CD4-positive, alpha-beta T cell (primary cell): ENCODE measurements at regions not wholly inside any gene's neighbourhood (a gene's known extent, or its start where the extent isn't known, plus 50 kb on each side); places are given as distances from the start of the nearest gene placed in this dataset.

Source experiments
- ATAC-seq: fragments of 200-7000 bp; cut with Tn5 transposase; one replicate; pipeline ENCODE4 v1.10.0; 2022; ENCODE audit warnings: mild to moderate bottlenecking; ENCODE audit not compliant: poor library complexity
- CTCF ChIA-PET: fragments of 350-600 bp; sonication (Branson Sonifier 250); formaldehyde crosslinking; loops from one replicate; lab custom pipeline; 2021; ENCODE audit warnings: antibody characterized with exemption, inconsistent platforms; lab: Charles Lee
- POLR2A ChIA-PET: fragments of 350-600 bp; sonication (Branson Sonifier 250); formaldehyde crosslinking; loops from one replicate; lab custom pipeline; 2021; ENCODE audit warnings: antibody characterized with exemption, inconsistent platforms; lab: Charles Lee
- DNase-seq, 14 experiments: peaks; one replicate each; pipeline ENCODE4 v3.0.0-alpha.2; 2013 to 2020; ENCODE audit warnings: mixed read lengths in 2 of 14
- H3K27ac ChIP-seq, 2 donors: one replicate each; pipeline versions ENCODE4 v1.5.1 to v1.7.0; 2013; ENCODE audit warnings: low read length in 2 of 2, low read depth in 1 of 2, mild to moderate bottlenecking in 1 of 2
- H3K27me3 ChIP-seq, 2 experiments: 1 replicate in 1 of 2; 2 replicates in 1 of 2; pipeline versions ENCODE4 v1.6.1 to v1.7.0; 2013; ENCODE audit warnings: low read length in 2 of 2, control low read depth in 1 of 2, mild to moderate bottlenecking in 1 of 2, moderate library complexity in 1 of 2; ENCODE audit not compliant: insufficient read depth in 2 of 2, control insufficient read depth in 1 of 2
- H3K36me3 ChIP-seq: one replicate; pipeline ENCODE4 v1.6.1; 2013; ENCODE audit warnings: low read length, control low read depth; ENCODE audit not compliant: insufficient read depth
- H3K4me1 ChIP-seq: one replicate; pipeline ENCODE4 v1.6.1; 2013; ENCODE audit warnings: low read length, control low read depth; ENCODE audit not compliant: insufficient read depth
- H3K4me3 ChIP-seq: one replicate; pipeline ENCODE4 v1.5.1; 2013; ENCODE audit warnings: mild to moderate bottlenecking, low read length, moderate library complexity
- H3K9me3 ChIP-seq, 2 experiments: 1 replicate in 1 of 2; 2 replicates in 1 of 2; pipeline versions ENCODE4 v1.6.1 to v1.7.0; 2013; ENCODE audit warnings: low read length in 2 of 2, mild to moderate bottlenecking in 2 of 2, control low read depth in 1 of 2, moderate library complexity in 1 of 2; ENCODE audit not compliant: control insufficient read depth in 1 of 2, insufficient read depth in 1 of 2
- H3K27ac Mint-ChIP-seq: one replicate; pipeline ENCODE4 v1.8.0; 2020; ENCODE audit warnings: mixed read lengths
- H3K27me3 Mint-ChIP-seq: one replicate; pipeline ENCODE4 v1.8.0; 2021; ENCODE audit warnings: mixed read lengths
- H3K36me3 Mint-ChIP-seq: one replicate; pipeline ENCODE4 v1.8.0; 2021; ENCODE audit warnings: low read depth, mixed read lengths
- H3K4me1 Mint-ChIP-seq: one replicate; pipeline ENCODE4 v1.8.0; 2021; ENCODE audit warnings: low read depth, mixed read lengths
- H3K4me3 Mint-ChIP-seq: one replicate; pipeline ENCODE4 v1.8.0; 2020; ENCODE audit warnings: mild to moderate bottlenecking, mixed read lengths
- H3K9me3 Mint-ChIP-seq: one replicate; pipeline ENCODE4 v1.8.0; 2020; ENCODE audit warnings: mixed read lengths
- CTCF ChIP-seq: fragments of 200-600 bp; IDR thresholded peaks from one replicate; pipeline ENCODE4 v1.8.0; 2022; ENCODE audit warnings: antibody characterized with exemption, mild to moderate bottlenecking
- intact Hi-C, 2 experiments: fragments of 100-400 bp; cut with DNase I in 1 of 2; cut with micrococcal nuclease in 1 of 2; formaldehyde crosslinking; loops; one replicate each; pipeline versions ENCODE4 v1.15.1 to v1.9.0; 2023 to 2025; cut with DNase I, micrococcal nuclease

- Histone ChIP-seq H3K4me3 (no peak overlapping the region), H3K9me3 (peaks cover 5 to 16% of the 10 kb centered on the region in 2 experiments), H3K27me3 (peaks cover 20 to 27% of the 10 kb centered on the region in 2 experiments), H3K36me3 (no peaks in the 10 kb centered on the region), H3K4me1 (peaks cover 4% of the 10 kb centered on the region), H3K27ac (no peak overlapping the region)
- no peaks in the 10 kb centered on the region for H3K4me1 Mint-ChIP-seq
- ChIA-PET CTCF (no interaction called here), POLR2A (no interaction called here)
- no peak overlapping the region for H3K4me3 Mint-ChIP-seq
- no peak for ATAC-seq
- H3K27me3 Mint-ChIP-seq = peaks cover 57% of the 10 kb centered on the region
- TF ChIP-seq CTCF = no peak
- peaks cover 4% of the 10 kb centered on the region for H3K9me3 Mint-ChIP-seq
- no peak overlapping the region for H3K27ac Mint-ChIP-seq
- H3K36me3 Mint-ChIP-seq = no peaks in the 10 kb centered on the region
- no peak for DNase-seq
- intact Hi-C loops = no loop called here
Observed at GRCh38 chr22:49710746-49711145, 116.9 kb downstream of the BRD1 start.

GRCh38 chr22:49709464-49709863, 118.2 kb downstream of the BRD1 start:
- Histone ChIP-seq H3K27ac (no peak overlapping the region), H3K4me3 (no peak overlapping the region), H3K9me3 (peaks cover 5 to 27% of the 10 kb centered on the region in 2 experiments), H3K4me1 (peaks cover 15% of the 10 kb centered on the region), H3K36me3 (no peaks in the 10 kb centered on the region), H3K27me3 (peaks cover 30 to 39% of the 10 kb centered on the region in 2 experiments)
- ChIA-PET POLR2A (no interaction called here), CTCF (no interaction called here)
- no peak for TF ChIP-seq CTCF
- Mint-ChIP-seq H3K27me3 (peaks cover 62% of the 10 kb centered on the region), H3K27ac (no peak overlapping the region), H3K4me3 (no peak overlapping the region), H3K4me1 (no peaks in the 10 kb centered on the region), H3K9me3 (peaks cover 4% of the 10 kb centered on the region), H3K36me3 (no peaks in the 10 kb centered on the region)
- no peak for DNase-seq
- no peak for ATAC-seq
- intact Hi-C loops = no loop called here

GRCh38 chr22:49705972-49706352, 121.7 kb downstream of the BRD1 start:
- no peak overlapping the region for H3K4me3 Mint-ChIP-seq

More at GRCh38 chr22:49705972-49706352, 121.7 kb downstream of the BRD1 start:
- H3K9me3 ChIP-seq = peaks cover 16 to 46% of the 10 kb centered on the region in 2 experiments
- H3K27me3 Mint-ChIP-seq = peaks cover 54% of the 10 kb centered on the region
- H3K4me1 ChIP-seq = peaks cover 15% of the 10 kb centered on the region
- peaks cover 8% of the 10 kb centered on the region for H3K9me3 Mint-ChIP-seq
- H3K4me1 Mint-ChIP-seq = no peaks in the 10 kb centered on the region
- H3K36me3 ChIP-seq = no peaks in the 10 kb centered on the region
- H3K4me3 ChIP-seq = no peak overlapping the region
- peaks cover 38 to 44% of the 10 kb centered on the region in 2 experiments for H3K27me3 ChIP-seq
- H3K36me3 Mint-ChIP-seq = no peaks in the 10 kb centered on the region
- DNase-seq = no peak
- no peak overlapping the region for H3K27ac Mint-ChIP-seq
- no peak overlapping the region for H3K27ac ChIP-seq
- CTCF ChIA-PET = no interaction called here
- no peak for ATAC-seq
- TF ChIP-seq CTCF = no peak
- intact Hi-C loops = no loop called here
- POLR2A ChIA-PET = no interaction called here
